Right cardiac atrium (tissue), 5 donors: ENCODE measurements at regions not wholly inside any gene's neighbourhood (a gene's known extent, or its start where the extent isn't known, plus 50 kb on each side); places are given as distances from the start of the nearest gene placed in this dataset.
"Not testable (repeated sequence)": the region's sequence is repeated elsewhere in the genome, so short reads cannot be mapped to it uniquely, and the experiment has no call there.

Experiments
- ATAC-seq, 2 donors: fragments of 200-7000 bp; cut with Tn5 transposase; one replicate each; pipeline versions ENCODE4 v1.8.0 to v1.9.1; 2020; ENCODE audit warnings: moderate library complexity in 2 of 2, mild to moderate bottlenecking in 1 of 2
- DNase-seq, 3 donors: peaks; one replicate each; pipeline ENCODE4 v3.0.0-alpha.2; 2020
- H3K27ac ChIP-seq: one replicate; pipeline ENCODE4 v1.5.1; 2013; ENCODE audit warnings: mild to moderate bottlenecking, low read length, control low read depth, moderate library complexity
- H3K27me3 ChIP-seq: one replicate; pipeline ENCODE4 v1.6.1; 2013; ENCODE audit not compliant: control insufficient read depth, insufficient read depth
- H3K4me1 ChIP-seq: one replicate; pipeline ENCODE4 v1.6.1; 2013; ENCODE audit warnings: low read length; ENCODE audit not compliant: control insufficient read depth, insufficient read depth
- H3K4me3 ChIP-seq: one replicate; pipeline ENCODE4 v1.5.1; 2013; ENCODE audit warnings: low read length, control low read depth
- H3K9me3 ChIP-seq: one replicate; pipeline ENCODE4 v1.6.1; 2013; ENCODE audit warnings: low read length; ENCODE audit not compliant: control insufficient read depth
- WGBS: extraction: QIAGEN DNeasy Blood & Tissue Kit; methylation state at CpG from one replicate; pipeline ENCODE4 v1.1.7; 2013; 5-methylcytosine and 5-hydroxymethylcytosine counted together
- intact Hi-C, 4 donors: fragments of 100-400 bp; cut with DNase I; formaldehyde crosslinking; loops; one replicate each; pipeline versions ENCODE4 v1.11.0 to v1.14.0; 2022 to 2023
- donor health status: healthy with polysubstance abuse.
- donor health status: DM: no; HTN: yes; CAD: no.
- donor health status: DM: no; HTN: no; CAD: no.
- donor health status: DM: no; HTN: yes; CAD: no; lungs with severe emphysema.
- donor health status: DM: yes; HTN: yes; CAD: no.

DNA sequence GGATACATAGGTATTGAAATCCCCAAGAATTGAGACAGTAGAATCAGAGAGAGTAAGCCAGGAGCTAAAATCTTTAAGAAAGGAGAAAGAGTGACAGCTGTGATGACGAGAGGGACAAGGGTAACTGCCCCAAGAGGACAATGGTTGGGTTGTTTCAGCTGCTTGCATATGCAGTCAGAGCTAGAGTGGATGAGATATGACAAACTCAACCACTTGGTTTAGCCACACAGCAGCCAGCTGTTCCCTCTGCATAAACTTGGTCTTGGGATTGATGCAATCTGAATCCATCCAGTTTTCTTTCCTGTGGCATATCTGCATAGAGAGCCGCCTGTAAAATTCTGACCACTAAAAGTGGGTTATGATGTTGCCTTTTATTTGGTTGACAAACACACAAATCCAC is 100.7 kb downstream of the ZNF622 start:
- H3K27ac ChIP-seq: no peak overlapping the region
- no peak overlapping the region for H3K4me3 ChIP-seq
- no peaks in the 10 kb centered on the region for H3K27me3 ChIP-seq
- H3K4me1 ChIP-seq: no peaks in the 10 kb centered on the region
- 60% methylated on average over 2 of the region's 2 CpGs for WGBS
- H3K9me3 ChIP-seq: no peaks in the 10 kb centered on the region
- intact Hi-C loops: no loop called here
- DNase-seq (no peak), ATAC-seq (no peak)

DNA sequence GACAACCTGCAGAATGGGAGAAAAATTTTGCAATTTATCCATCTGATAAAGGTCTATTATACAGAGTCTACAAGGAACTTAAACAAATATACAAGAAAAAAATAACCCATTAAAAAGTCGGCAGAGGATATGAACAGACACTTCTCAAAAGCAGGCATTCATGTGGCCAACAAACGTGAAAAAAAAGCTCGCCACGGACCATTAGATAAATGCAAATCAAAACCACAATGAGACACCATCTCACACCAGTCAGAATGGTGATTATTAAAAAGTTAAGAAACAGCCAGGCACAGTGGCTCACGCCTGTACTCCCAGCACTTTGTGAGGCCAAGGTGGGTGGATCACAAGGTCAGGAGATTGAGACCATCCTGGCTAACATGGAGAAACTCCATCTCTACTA is 112.2 kb downstream of the ZNF622 start:
- ATAC-seq, H3K27me3 ChIP-seq, H3K4me1 ChIP-seq, H3K27ac ChIP-seq, DNase-seq, H3K4me3 ChIP-seq, intact Hi-C loops, H3K9me3 ChIP-seq: not testable (repeated sequence)
- WGBS: 86% methylated on average over 5 of the region's 5 CpGs

GRCh38 chr5:16350816-16351215 is 114.8 kb downstream of the ZNF622 start:
- intact Hi-C loops: no loop called here

DNA sequence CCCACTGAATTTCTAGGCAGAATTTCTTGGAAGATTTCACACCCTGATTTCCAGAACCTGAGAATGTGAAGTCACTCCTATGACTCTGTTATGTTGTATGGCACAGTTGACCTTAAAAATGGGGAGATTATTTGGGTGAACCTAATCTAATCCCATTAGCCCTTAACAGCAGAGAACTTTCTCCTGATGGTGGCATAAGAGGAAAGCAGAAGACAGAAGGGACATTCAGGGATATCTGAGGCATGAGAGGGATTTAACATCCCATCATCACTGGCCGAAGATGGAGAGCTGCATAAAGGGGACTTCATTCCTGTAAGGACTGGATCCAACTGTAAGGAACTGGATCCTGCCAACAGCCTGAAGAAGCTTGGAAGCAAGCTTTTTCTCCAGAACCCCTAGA is 119.2 kb downstream of the ZNF622 start:
- Histone ChIP-seq H3K27ac (no peak overlapping the region), H3K9me3 (peaks cover 7% of the 10 kb centered on the region), H3K4me3 (no peak overlapping the region), H3K27me3 (no peaks in the 10 kb centered on the region), H3K4me1 (no peaks in the 10 kb centered on the region)
- ATAC-seq: no peak
- 62% methylated on average over 1 of the region's 1 CpG for WGBS
- intact Hi-C loops: no loop called here
- no peak for DNase-seq

More at GRCh38 chr5:16350816-16351215, 114.8 kb downstream of the ZNF622 start:
- WGBS: 69% methylated on average over 3 of the region's 3 CpGs
- no peaks in the 10 kb centered on the region for H3K27me3 ChIP-seq
- no peaks in the 10 kb centered on the region for H3K4me1 ChIP-seq
- no peak overlapping the region for H3K4me3 ChIP-seq
- H3K9me3 ChIP-seq: no peaks in the 10 kb centered on the region
- H3K27ac ChIP-seq: no peak overlapping the region
- ATAC-seq: no peak
- no peak for DNase-seq

- ATAC-seq: no peak
- Histone ChIP-seq H3K27me3 (no peaks in the 10 kb centered on the region), H3K9me3 (peaks cover 7% of the 10 kb centered on the region), H3K27ac (no peak overlapping the region), H3K4me3 (no peak overlapping the region), H3K4me1 (no peaks in the 10 kb centered on the region)
- intact Hi-C loops: no loop called here
- no peak for DNase-seq
- 90% methylated on average over 1 of the region's 1 CpG for WGBS
Observed at GRCh38 chr5:16345454-16345853, 120.1 kb downstream of the ZNF622 start.

- intact Hi-C loops: no loop called here
- Histone ChIP-seq H3K27me3 (no peaks in the 10 kb centered on the region), H3K27ac (no peak overlapping the region), H3K9me3 (peaks cover 2% of the 10 kb centered on the region), H3K4me1 (no peaks in the 10 kb centered on the region), H3K4me3 (no peak overlapping the region)
- no peak for ATAC-seq
- no peak for DNase-seq
- 77% methylated on average over 7 of the region's 7 CpGs for WGBS
Observed at GRCh38 chr5:16326137-16326536, 139.5 kb downstream of the ZNF622 start.

GRCh38 chr5:16321284-16321683 is 141.7 kb upstream of the MARCHF11 start:
- intact Hi-C loops: no loop called here
- Histone ChIP-seq H3K9me3 (peaks cover 2% of the 10 kb centered on the region), H3K27ac (no peak overlapping the region), H3K27me3 (no peaks in the 10 kb centered on the region), H3K4me1 (no peaks in the 10 kb centered on the region), H3K4me3 (no peak overlapping the region)
- 98% methylated on average over 1 of the region's 1 CpG for WGBS
- DNase-seq: no peak
- no peak for ATAC-seq

DNA sequence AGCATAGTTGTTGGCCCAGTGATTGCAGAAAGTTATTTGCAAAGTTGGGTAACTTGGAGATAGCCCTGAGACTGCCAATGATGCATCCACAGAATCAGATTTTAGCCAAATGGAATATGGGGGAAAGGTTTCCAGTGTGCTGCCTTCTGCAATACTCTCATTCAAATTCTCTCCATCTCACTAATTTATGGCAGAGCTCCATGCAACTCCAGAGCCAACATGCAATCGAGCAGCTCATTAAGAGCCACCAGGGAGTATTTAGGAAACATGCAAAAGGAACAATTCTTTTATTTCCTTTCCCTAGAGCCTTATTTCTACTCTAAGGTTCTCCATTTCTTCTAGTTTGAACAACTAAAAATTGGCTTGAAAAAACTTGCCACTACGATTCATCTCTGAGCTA is 135.9 kb upstream of the MARCHF11 start:
- no peaks in the 10 kb centered on the region for H3K4me1 ChIP-seq
- no peak for ATAC-seq
- intact Hi-C loops: no loop called here
- no peak overlapping the region for H3K27ac ChIP-seq
- peaks cover 2% of the 10 kb centered on the region for H3K9me3 ChIP-seq
- no peak for DNase-seq
- 58% methylated on average over 2 of the region's 2 CpGs for WGBS
- no peaks in the 10 kb centered on the region for H3K27me3 ChIP-seq
- no peak overlapping the region for H3K4me3 ChIP-seq

DNA sequence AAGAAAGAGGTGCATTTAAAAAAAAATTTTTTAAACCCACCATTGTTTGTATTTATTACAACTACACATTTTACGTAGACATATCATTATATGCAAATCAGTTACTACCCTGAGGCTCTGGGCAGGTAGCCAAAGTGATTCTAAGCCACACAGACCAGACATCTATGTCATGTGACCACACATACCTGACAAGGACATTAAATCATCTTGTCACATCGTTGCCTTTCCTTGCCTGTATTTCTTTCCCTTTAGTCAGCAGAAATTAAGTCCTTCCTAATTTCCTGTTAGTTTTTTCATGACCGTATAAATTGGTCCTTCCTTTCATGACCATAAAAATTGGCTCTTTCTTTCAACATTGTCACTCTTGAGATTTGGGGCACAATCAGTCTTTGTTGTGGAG is 134.2 kb upstream of the MARCHF11 start:
- 56% methylated on average over 3 of the region's 3 CpGs for WGBS
- intact Hi-C loops: no loop called here
- no peak overlapping the region for H3K27ac ChIP-seq
- peaks cover 2% of the 10 kb centered on the region for H3K9me3 ChIP-seq
- DNase-seq: no peak
- no peaks in the 10 kb centered on the region for H3K27me3 ChIP-seq
- H3K4me3 ChIP-seq: no peak overlapping the region
- H3K4me1 ChIP-seq: no peaks in the 10 kb centered on the region
- no peak for ATAC-seq

- DNase-seq: no peak
- H3K4me1 ChIP-seq: no peaks in the 10 kb centered on the region
- no peaks in the 10 kb centered on the region for H3K27me3 ChIP-seq
- no peak for ATAC-seq
- 75% methylated on average over 3 of the region's 3 CpGs for WGBS
- no peak overlapping the region for H3K27ac ChIP-seq
- intact Hi-C loops: no loop called here
- H3K9me3 ChIP-seq: peaks cover 2% of the 10 kb centered on the region
- no peak overlapping the region for H3K4me3 ChIP-seq
Observed at GRCh38 chr5:16312785-16313184, 133.2 kb upstream of the MARCHF11 start.

GRCh38 chr5:16311666-16312065 is 132.1 kb upstream of the MARCHF11 start:
- DNase-seq (no peak), ATAC-seq (peak; percentile 48 to 75)

GRCh38 chr5:16306812-16307211 is 127.2 kb upstream of the MARCHF11 start:
- WGBS: 60% methylated on average over 1 of the region's 1 CpG
- H3K4me1 ChIP-seq: no peaks in the 10 kb centered on the region
- H3K27me3 ChIP-seq: no peaks in the 10 kb centered on the region
- H3K27ac ChIP-seq: no peak overlapping the region
- ATAC-seq (no peak), DNase-seq (no peak)
- peaks cover 3% of the 10 kb centered on the region for H3K9me3 ChIP-seq
- intact Hi-C loops: no loop called here
- no peak overlapping the region for H3K4me3 ChIP-seq

More at GRCh38 chr5:16311666-16312065, 132.1 kb upstream of the MARCHF11 start:
- Histone ChIP-seq H3K27ac (no peak overlapping the region), H3K27me3 (no peaks in the 10 kb centered on the region), H3K4me1 (no peaks in the 10 kb centered on the region), H3K9me3 (peaks cover 2% of the 10 kb centered on the region), H3K4me3 (no peak overlapping the region)
- 63% methylated on average over 2 of the region's 2 CpGs for WGBS
- intact Hi-C loops: no loop called here
